HFF-Myc (cell line): ENCODE measurements at regions not wholly inside any gene's neighbourhood (a gene's known extent, or its start where the extent isn't known, plus 50 kb on each side); places are given as distances from the start of the nearest gene placed in this dataset.

Experiments used
- DNase-seq: peaks from one replicate; pipeline ENCODE4 v3.0.0-alpha.2; 2011; ENCODE audit warnings: low read depth; ENCODE audit errors: extremely low read depth
- H3K4me3 ChIP-seq: replicated peaks from 2 replicates; pipeline ENCODE4 v1.5.1; 2011; ENCODE audit warnings: low read depth, mild to moderate bottlenecking, control low read depth, low read length
- CTCF ChIP-seq: IDR thresholded peaks from 2 replicates; pipeline ENCODE4 v1.5.1; 2012; ENCODE audit warnings: mild to moderate bottlenecking, low read depth, low read length, control low read depth; ENCODE audit errors: missing control alignments

- H3K4me3 ChIP-seq, result no peak overlapping the region
- DNase-seq, result no peak
- no peak for TF ChIP-seq CTCF
These were observed 303.7 kb upstream of the SLC24A2 start for GRCh38 chr9:20092561-20092960.

- no peak for DNase-seq
- no peak for TF ChIP-seq CTCF
- no peak overlapping the region for H3K4me3 ChIP-seq
These were observed 298.6 kb upstream of the SLC24A2 start for GRCh38 chr9:20087481-20087880.

- TF ChIP-seq CTCF, result no peak
- DNase-seq, result no peak
- H3K4me3 ChIP-seq, result no peak overlapping the region
These were observed 297.0 kb upstream of the SLC24A2 start for GRCh38 chr9:20085842-20086241.

GRCh38 chr9:20084125-20084524 lies 295.3 kb upstream of the SLC24A2 start:
- no peak for TF ChIP-seq CTCF
- DNase-seq, result no peak
- no peak overlapping the region for H3K4me3 ChIP-seq

- no peak for TF ChIP-seq CTCF
- DNase-seq, result no peak
- H3K4me3 ChIP-seq, result no peak overlapping the region
These were observed 294.6 kb upstream of the SLC24A2 start for GRCh38 chr9:20083390-20083789.

GRCh38 chr9:20082831-20083230 lies 294.0 kb upstream of the SLC24A2 start:
- H3K4me3 ChIP-seq, result no peak overlapping the region
- TF ChIP-seq CTCF, result no peak
- DNase-seq, result no peak

GRCh38 chr9:20082406-20082805 lies 293.6 kb upstream of the SLC24A2 start:
- no peak for DNase-seq
- H3K4me3 ChIP-seq, result no peak overlapping the region
- TF ChIP-seq CTCF, result no peak
